Right atrium auricular region (tissue), 2 donors: ENCODE measurements at regions not wholly inside any gene's neighbourhood (a gene's known extent, or its start where the extent isn't known, plus 50 kb on each side); places are given as distances from the start of the nearest gene placed in this dataset.

Experiments
- DNase-seq: peaks from one replicate; pipeline ENCODE4 v3.0.0-alpha.2; 2019; ENCODE audit warnings: low spot score
- H3K27ac ChIP-seq, 2 donors: fragments of 200-600 bp; sonication (generic); 1 replicate in 1 of 2; 2 replicates in 1 of 2; pipeline ENCODE4 v1.5.1; 2016 to 2019
- H3K27me3 ChIP-seq, 2 donors: fragments of 200-600 bp; sonication (generic); one replicate each; pipeline versions ENCODE4 v1.5.1 to v1.6.0; 2017 to 2019
- H3K36me3 ChIP-seq: fragments of 200-600 bp; sonication (generic); one replicate; pipeline ENCODE4 v1.5.1; 2016
- H3K4me1 ChIP-seq, 2 donors: fragments of 200-600 bp; sonication (generic); one replicate each; pipeline versions ENCODE4 v1.5.1 to v1.6.0; 2017 to 2019
- H3K4me3 ChIP-seq, 2 donors: fragments of 200-600 bp; sonication (generic); 1 replicate in 1 of 2; 2 replicates in 1 of 2; pipeline ENCODE4 v1.5.1; 2017 to 2019; ENCODE audit warnings: mild to moderate bottlenecking in 1 of 2, moderate library complexity in 1 of 2
- H3K9me3 ChIP-seq, 2 donors: fragments of 200-600 bp; sonication (generic); one replicate each; pipeline ENCODE4 v1.5.1; 2019
- CTCF ChIP-seq, 2 donors: fragments of 200-600 bp; sonication (generic); IDR thresholded peaks; one replicate each; pipeline ENCODE4 v1.5.1; 2019; ENCODE audit warnings: antibody characterized with exemption in 2 of 2

GRCh38 chr16:62546701-62547100 lies 510.5 kb upstream of the CDH8 start:
- Histone ChIP-seq H3K4me1 (no peaks in the 10 kb centered on the region), H3K9me3 (peaks cover 0 to under 1% of the 10 kb centered on the region in 2 donors), H3K36me3 (no peaks in the 10 kb centered on the region), H3K4me3 (no peak overlapping the region), H3K27ac (no peak overlapping the region), H3K27me3 (no peaks in the 10 kb centered on the region)
- DNase-seq = no peak
- no peak for TF ChIP-seq CTCF (IDR thresholded peaks at IDR 0.05)

GRCh38 chr16:62545039-62545438 lies 508.8 kb upstream of the CDH8 start:
- Histone ChIP-seq H3K4me3 (no peak overlapping the region), H3K27me3 (no peaks in the 10 kb centered on the region), H3K27ac (no peak overlapping the region), H3K9me3 (no peaks in the 10 kb centered on the region), H3K4me1 (no peaks in the 10 kb centered on the region), H3K36me3 (no peaks in the 10 kb centered on the region)
- no peak for DNase-seq
- no peak for TF ChIP-seq CTCF (IDR thresholded peaks at IDR 0.05)

- no peak for DNase-seq
- Histone ChIP-seq H3K27me3 (no peaks in the 10 kb centered on the region), H3K9me3 (no peaks in the 10 kb centered on the region)
These were observed 507.3 kb upstream of the CDH8 start for GRCh38 chr16:62543516-62543915.

DNA sequence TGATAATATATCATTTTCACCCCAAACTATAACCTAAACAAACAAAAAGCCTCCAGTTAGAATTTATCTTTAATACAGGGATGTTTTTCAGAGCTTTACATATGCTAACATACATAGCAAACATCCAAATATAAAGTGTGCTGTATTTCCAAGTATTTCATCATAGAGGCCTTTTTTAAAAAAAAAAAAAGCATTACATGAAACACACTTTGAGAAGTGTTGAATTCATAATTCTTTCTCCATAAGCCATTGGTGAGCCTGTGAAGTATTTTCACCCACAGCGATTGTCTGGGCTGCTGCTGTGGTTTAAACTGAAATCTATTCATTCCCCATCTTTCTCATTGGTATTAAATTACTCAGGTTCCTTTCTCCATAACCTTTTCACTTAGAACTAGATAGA lies 503.4 kb upstream of the CDH8 start:
- no peak overlapping the region for H3K4me3 ChIP-seq
- no peak for TF ChIP-seq CTCF (IDR thresholded peaks at IDR 0.05)
- no peaks in the 10 kb centered on the region for H3K4me1 ChIP-seq
- no peak for DNase-seq
- no peaks in the 10 kb centered on the region for H3K27me3 ChIP-seq
- H3K27ac ChIP-seq = no peak overlapping the region
- H3K36me3 ChIP-seq = no peaks in the 10 kb centered on the region
- no peaks in the 10 kb centered on the region for H3K9me3 ChIP-seq

More at GRCh38 chr16:62543516-62543915, 507.3 kb upstream of the CDH8 start:
- Histone ChIP-seq H3K4me3 (no peak overlapping the region), H3K4me1 (no peaks in the 10 kb centered on the region), H3K36me3 (no peaks in the 10 kb centered on the region), H3K27ac (no peak overlapping the region)
- no peak for TF ChIP-seq CTCF (IDR thresholded peaks at IDR 0.05)

DNA sequence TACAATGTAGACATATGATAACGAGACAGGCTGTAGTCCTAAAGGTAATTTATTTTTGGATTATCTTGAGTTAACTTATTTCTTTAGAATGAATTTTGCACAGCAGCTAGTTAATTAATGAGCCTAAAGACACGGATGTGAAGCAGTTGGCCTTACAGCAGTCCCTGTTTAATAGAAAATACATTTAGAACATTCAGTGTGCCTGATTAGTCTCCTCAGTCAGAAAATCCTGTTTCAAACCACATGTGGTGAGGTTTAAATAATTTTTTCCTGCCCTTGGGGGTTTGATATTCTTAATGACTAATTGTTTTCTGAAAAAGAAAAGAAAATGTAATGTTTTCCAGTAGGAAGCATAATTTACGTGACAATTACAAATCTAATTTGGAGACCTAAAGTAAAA lies 494.2 kb upstream of the CDH8 start:
- H3K9me3 ChIP-seq = no peaks in the 10 kb centered on the region
- no peak overlapping the region for H3K4me3 ChIP-seq
- TF ChIP-seq CTCF (IDR thresholded peaks at IDR 0.05) = no peak
- no peaks in the 10 kb centered on the region for H3K36me3 ChIP-seq
- no peaks in the 10 kb centered on the region for H3K27me3 ChIP-seq
- H3K27ac ChIP-seq = no peak overlapping the region
- H3K4me1 ChIP-seq = no peaks in the 10 kb centered on the region
- no peak for DNase-seq

- H3K27me3 ChIP-seq = no peaks in the 10 kb centered on the region
- H3K36me3 ChIP-seq = no peaks in the 10 kb centered on the region
- no peak for TF ChIP-seq CTCF (IDR thresholded peaks at IDR 0.05)
- H3K4me3 ChIP-seq = no peak overlapping the region
- H3K4me1 ChIP-seq = no peaks in the 10 kb centered on the region
- H3K9me3 ChIP-seq = no peaks in the 10 kb centered on the region
- DNase-seq = no peak
- no peak overlapping the region for H3K27ac ChIP-seq
These were observed 479.8 kb upstream of the CDH8 start for GRCh38 chr16:62516001-62516400.
